ENCODE measurements at regions not wholly inside any gene's neighbourhood (a gene's known extent, or its start where the extent isn't known, plus 50 kb on each side); places are given as distances from the start of the nearest gene placed in this dataset.

- no peaks in the 10 kb centered on the region for H3K9me3 Mint-ChIP-seq (ENCODE audit: unreplicated experiment)
- H3K27me3 Mint-ChIP-seq (ENCODE audit: insufficient read depth, unreplicated experiment): no peaks in the 10 kb centered on the region
- no TSS peak for BruUV-seq (replicated peaks)
- Histone ChIP-seq H3K9me3 (no peaks in the 10 kb centered on the region), H3K36me3 (ENCODE audit: control insufficient read depth, insufficient read depth, low read length) (no peaks in the 10 kb centered on the region), H3K4me3 (ENCODE audit: low read depth, low read length) (no peak overlapping the region), H3K27me3 (replicated peaks; ENCODE audit: control insufficient read depth, insufficient read depth, low read length) (no peaks in the 10 kb centered on the region), H3K4me1 (peaks cover 26% of the 10 kb centered on the region)
- POLR2A ChIA-PET: no interaction called here
- H3K27ac Mint-ChIP-seq (ENCODE audit: unreplicated experiment): peak overlapping the region; percentile 78
- CTCF ChIA-PET: no interaction called here
- H3K36me3 Mint-ChIP-seq (ENCODE audit: insufficient read depth, unreplicated experiment): no peaks in the 10 kb centered on the region
- no peak for TF ChIP-seq CTCF (IDR thresholded peaks at IDR 0.05; ENCODE audit: insufficient read depth in 1 of 2, low read depth in 1 of 2, low read length in 1 of 2, severe bottlenecking in 1 of 2, unreplicated experiment in 1 of 2)
- H3K4me1 Mint-ChIP-seq (ENCODE audit: low read depth, unreplicated experiment): peaks cover 21% of the 10 kb centered on the region
- H3K4me3 Mint-ChIP-seq (ENCODE audit: unreplicated experiment): no peak overlapping the region
- DNase-seq: peak; percentile 51 to 59
- intact Hi-C loops (cut with micrococcal nuclease; ENCODE audit: unreplicated experiment): loop anchor here (1.0 kb wide), 1 partner anchor 24 kb away; no protein-coding TSS in a partner anchor
Measured at GRCh38 chr4:10344824-10345223, 112.4 kb downstream of the ZNF518B start.

- intact Hi-C loops (cut with micrococcal nuclease; ENCODE audit: unreplicated experiment): no loop called here
- TF ChIP-seq CTCF (IDR thresholded peaks at IDR 0.05; ENCODE audit: insufficient read depth in 1 of 2, low read depth in 1 of 2, low read length in 1 of 2, severe bottlenecking in 1 of 2, unreplicated experiment in 1 of 2): no peak
- Mint-ChIP-seq H3K4me1 (ENCODE audit: low read depth, unreplicated experiment) (peaks cover 21% of the 10 kb centered on the region), H3K27ac (ENCODE audit: unreplicated experiment) (no peak overlapping the region), H3K9me3 (ENCODE audit: unreplicated experiment) (no peaks in the 10 kb centered on the region), H3K27me3 (ENCODE audit: insufficient read depth, unreplicated experiment) (no peaks in the 10 kb centered on the region), H3K4me3 (ENCODE audit: unreplicated experiment) (no peak overlapping the region), H3K36me3 (ENCODE audit: insufficient read depth, unreplicated experiment) (no peaks in the 10 kb centered on the region)
- BruUV-seq (replicated peaks): no TSS peak
- CTCF ChIA-PET: no interaction called here
- no peaks in the 10 kb centered on the region for H3K36me3 ChIP-seq (ENCODE audit: control insufficient read depth, insufficient read depth, low read length)
- no peak for DNase-seq
- no peak overlapping the region for H3K4me3 ChIP-seq (ENCODE audit: low read depth, low read length)
- H3K27me3 ChIP-seq (replicated peaks; ENCODE audit: control insufficient read depth, insufficient read depth, low read length): no peaks in the 10 kb centered on the region
- no peaks in the 10 kb centered on the region for H3K9me3 ChIP-seq
- peaks cover 26% of the 10 kb centered on the region for H3K4me1 ChIP-seq
- POLR2A ChIA-PET: no interaction called here
Measured at GRCh38 chr4:10343656-10344055, 113.6 kb downstream of the ZNF518B start.

- ChIA-PET CTCF (no interaction called here), POLR2A (no interaction called here)
- BruUV-seq (replicated peaks): no TSS peak
- Histone ChIP-seq H3K4me1 (peaks cover 26% of the 10 kb centered on the region), H3K4me3 (ENCODE audit: low read depth, low read length) (no peak overlapping the region), H3K36me3 (ENCODE audit: control insufficient read depth, insufficient read depth, low read length) (no peaks in the 10 kb centered on the region), H3K27me3 (replicated peaks; ENCODE audit: control insufficient read depth, insufficient read depth, low read length) (no peaks in the 10 kb centered on the region), H3K9me3 (no peaks in the 10 kb centered on the region)
- H3K36me3 Mint-ChIP-seq (ENCODE audit: insufficient read depth, unreplicated experiment): no peaks in the 10 kb centered on the region
- no peaks in the 10 kb centered on the region for H3K27me3 Mint-ChIP-seq (ENCODE audit: insufficient read depth, unreplicated experiment)
- H3K4me1 Mint-ChIP-seq (ENCODE audit: low read depth, unreplicated experiment): peaks cover 21% of the 10 kb centered on the region
- H3K9me3 Mint-ChIP-seq (ENCODE audit: unreplicated experiment): no peaks in the 10 kb centered on the region
- TF ChIP-seq CTCF (IDR thresholded peaks at IDR 0.05; ENCODE audit: insufficient read depth in 1 of 2, low read depth in 1 of 2, low read length in 1 of 2, severe bottlenecking in 1 of 2, unreplicated experiment in 1 of 2): no peak
- H3K4me3 Mint-ChIP-seq (ENCODE audit: unreplicated experiment): no peak overlapping the region
- H3K27ac Mint-ChIP-seq (ENCODE audit: unreplicated experiment): no peak overlapping the region
- intact Hi-C loops (cut with micrococcal nuclease; ENCODE audit: unreplicated experiment): no loop called here
- no peak for DNase-seq
Measured at GRCh38 chr4:10342866-10343265, 114.4 kb downstream of the ZNF518B start.

Measured in Caco-2 (cell line).